AG10803 (cell line): ENCODE measurements at regions not wholly inside any gene's neighbourhood (a gene's known extent, or its start where the extent isn't known, plus 50 kb on each side); places are given as distances from the start of the nearest gene placed in this dataset.

Source experiments
- DNase-seq: peaks from one replicate; pipeline ENCODE4 v3.0.0; 2010; ENCODE audit warnings: low read depth
- H3K4me3 ChIP-seq: 2 replicates; pipeline ENCODE4 v1.5.1; 2011; ENCODE audit warnings: mild to moderate bottlenecking, low read length, control low read depth
- CTCF ChIP-seq: conservative IDR thresholded peaks from 2 replicates; pipeline ENCODE4 v1.5.1; 2011; ENCODE audit warnings: mild to moderate bottlenecking, low read length, control low read depth, inconsistent platforms

GRCh38 chr9:119727988-119728387 is 358.8 kb upstream of the BRINP1 start:
- no peak for DNase-seq
- H3K4me3 ChIP-seq, result no peak overlapping the region
- no peak for TF ChIP-seq CTCF

DNA sequence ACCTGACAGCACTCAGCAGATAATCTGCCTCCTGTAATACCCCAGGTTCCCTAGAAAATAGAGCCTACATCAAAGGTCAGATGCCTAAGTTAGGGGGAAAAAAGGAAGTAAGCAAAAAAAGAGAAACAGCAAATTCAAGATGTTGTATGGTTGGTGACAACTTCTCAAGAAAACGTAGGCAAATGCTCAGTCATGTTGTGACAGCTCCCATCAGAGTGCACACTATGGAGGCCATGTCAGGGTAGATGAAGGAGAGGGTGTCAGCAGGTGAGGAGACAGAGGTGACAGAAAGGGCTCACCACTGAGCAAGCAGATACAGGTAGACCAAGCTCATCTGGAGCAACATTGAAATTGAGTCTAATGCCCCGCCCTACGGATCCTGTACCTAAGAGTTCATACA is 356.8 kb upstream of the BRINP1 start:
- no peak for DNase-seq
- no peak overlapping the region for H3K4me3 ChIP-seq
- no peak for TF ChIP-seq CTCF

DNA sequence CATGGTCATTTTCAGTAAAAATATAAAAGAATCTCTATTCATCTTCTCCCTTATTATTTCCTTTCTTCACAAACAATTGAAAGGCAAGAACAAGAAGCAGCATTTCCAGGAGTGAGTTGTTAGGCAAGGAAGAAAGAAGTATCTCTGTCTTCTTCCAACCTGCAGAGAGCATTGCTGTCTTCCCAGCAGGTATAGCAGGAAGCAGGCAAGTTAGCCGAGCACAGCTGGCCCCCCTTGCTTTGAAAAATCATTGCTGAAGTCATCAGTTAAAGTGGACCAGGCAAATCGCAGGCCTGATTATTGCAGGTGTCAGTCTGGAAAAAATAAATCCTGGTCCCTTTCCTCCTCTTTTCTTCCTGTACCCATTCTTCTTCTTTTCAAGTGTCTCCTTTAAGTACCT is 353.1 kb upstream of the BRINP1 start:
- no peak overlapping the region for H3K4me3 ChIP-seq
- no peak for TF ChIP-seq CTCF
- no peak for DNase-seq

GRCh38 chr9:119712325-119712724 is 343.1 kb upstream of the BRINP1 start:
- no peak overlapping the region for H3K4me3 ChIP-seq
- TF ChIP-seq CTCF, result no peak
- no peak for DNase-seq

DNA sequence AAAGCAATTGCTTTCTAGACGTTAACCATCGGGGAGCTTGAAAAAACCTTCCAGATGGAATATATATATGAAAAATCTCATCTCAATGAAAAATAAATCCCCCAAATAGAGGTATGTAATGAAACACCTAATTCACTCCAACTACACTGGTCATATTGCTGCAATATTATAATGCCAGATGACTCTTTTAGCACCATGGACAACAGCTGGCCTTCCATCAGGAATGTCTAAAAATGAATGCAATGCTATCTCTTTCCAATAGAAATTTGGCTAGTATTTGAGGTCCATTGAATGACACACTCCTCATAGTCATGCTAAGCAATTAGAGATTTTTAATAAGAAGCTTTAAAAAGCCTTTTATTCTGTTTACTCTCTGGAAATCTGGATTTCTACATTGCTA is 340.2 kb upstream of the BRINP1 start:
- DNase-seq, result no peak
- H3K4me3 ChIP-seq, result no peak overlapping the region
- TF ChIP-seq CTCF, result no peak

- DNase-seq, result no peak
- H3K4me3 ChIP-seq, result no peak overlapping the region
- TF ChIP-seq CTCF, result no peak
Measured at GRCh38 chr9:119707228-119707845, 338.1 kb upstream of the BRINP1 start.

- no peak for TF ChIP-seq CTCF
- DNase-seq, result no peak
- no peak overlapping the region for H3K4me3 ChIP-seq
Measured at GRCh38 chr9:119701651-119702050, 332.4 kb upstream of the BRINP1 start.
